HG03442 (cell line): ENCODE measurements at regions not wholly inside any gene's neighbourhood (a gene's known extent, or its start where the extent isn't known, plus 50 kb on each side); places are given as distances from the start of the nearest gene placed in this dataset.

Experiments
- ATAC-seq: cut with Tn5 transposase; IDR thresholded peaks from one replicate; pipeline ENCODE4 v1.9.1; 2021; ENCODE audit warnings: mild to moderate bottlenecking, moderate library complexity; ENCODE audit not compliant: unreplicated experiment

DNA sequence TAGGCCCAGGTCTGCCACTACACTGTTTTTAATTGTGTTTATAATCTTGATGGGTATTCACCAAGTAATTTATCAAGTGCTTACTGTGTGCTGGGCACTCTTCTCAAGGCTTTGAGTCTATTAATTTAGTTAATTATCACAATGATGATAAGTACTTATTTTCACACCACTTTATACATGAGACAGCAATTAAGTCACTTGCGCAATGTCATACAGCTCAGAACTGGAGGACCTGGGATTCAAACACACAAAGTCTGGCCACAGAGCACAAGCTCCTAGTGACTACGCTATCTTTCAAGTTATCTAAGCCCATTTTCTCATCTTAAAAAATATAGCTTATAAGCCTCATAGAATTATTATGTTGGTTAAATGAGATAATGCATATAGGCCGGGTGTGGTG is 85.0 kb downstream of the LLPH start:
- ATAC-seq, result no peak

DNA sequence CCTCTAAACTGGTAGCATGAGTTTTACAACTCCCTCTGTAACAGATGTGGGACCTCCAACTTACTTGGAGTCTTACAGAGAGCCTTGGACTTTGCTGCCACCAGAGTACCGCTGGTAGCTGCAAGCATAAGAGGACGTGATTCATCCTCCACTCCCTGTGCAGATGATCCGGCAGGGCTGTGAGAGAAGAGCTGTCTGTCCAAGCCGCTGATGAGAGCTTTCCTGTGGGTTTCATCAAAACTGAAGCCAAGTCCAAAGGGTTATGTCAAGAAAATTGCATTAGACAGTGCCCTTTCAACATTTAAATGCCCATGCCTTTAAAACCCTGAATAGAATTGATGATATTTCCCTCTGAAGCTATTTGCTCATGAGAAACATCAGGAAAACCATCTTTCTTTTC is 85.8 kb downstream of the LLPH start:
- ATAC-seq, result no peak

- ATAC-seq, result no peak
Observed at GRCh38 chr12:66043035-66043434, 87.5 kb downstream of the LLPH start.

DNA sequence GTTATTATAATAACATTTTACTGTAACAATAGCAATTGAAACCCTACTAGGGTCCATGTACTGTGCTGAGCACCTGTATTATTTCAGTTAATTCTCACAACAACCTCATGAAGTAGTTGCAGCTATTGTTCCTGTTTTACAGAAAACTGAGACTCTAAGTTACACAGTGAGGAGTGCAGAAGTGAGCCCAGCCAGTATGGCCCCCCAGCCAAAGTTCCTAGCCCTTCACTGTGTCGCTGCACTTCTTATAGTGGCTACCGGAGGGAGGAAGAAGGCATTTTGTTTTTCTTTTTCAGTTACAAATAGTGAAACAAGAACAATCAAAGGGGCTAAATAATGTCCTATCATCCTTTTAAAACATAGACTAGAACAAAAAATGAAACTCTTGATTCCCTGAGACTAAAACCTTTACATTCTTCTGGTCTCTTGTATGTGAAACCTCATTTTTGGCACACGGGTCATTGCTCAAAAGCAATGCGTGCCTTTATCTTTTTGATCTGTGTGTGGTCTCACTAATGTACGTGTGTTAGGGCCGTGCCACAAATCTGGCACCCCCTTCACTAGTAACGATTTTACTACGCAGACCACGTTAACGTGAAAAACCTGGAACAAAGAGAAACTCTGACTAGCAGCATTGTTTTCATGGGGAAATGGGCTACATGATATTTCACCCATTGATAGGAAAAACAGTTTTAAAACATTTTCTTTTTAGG is 88.7 kb downstream of the LLPH start:
- ATAC-seq, result no peak

- no peak for ATAC-seq
Observed at GRCh38 chr12:66036317-66036716, 94.2 kb downstream of the LLPH start.

DNA sequence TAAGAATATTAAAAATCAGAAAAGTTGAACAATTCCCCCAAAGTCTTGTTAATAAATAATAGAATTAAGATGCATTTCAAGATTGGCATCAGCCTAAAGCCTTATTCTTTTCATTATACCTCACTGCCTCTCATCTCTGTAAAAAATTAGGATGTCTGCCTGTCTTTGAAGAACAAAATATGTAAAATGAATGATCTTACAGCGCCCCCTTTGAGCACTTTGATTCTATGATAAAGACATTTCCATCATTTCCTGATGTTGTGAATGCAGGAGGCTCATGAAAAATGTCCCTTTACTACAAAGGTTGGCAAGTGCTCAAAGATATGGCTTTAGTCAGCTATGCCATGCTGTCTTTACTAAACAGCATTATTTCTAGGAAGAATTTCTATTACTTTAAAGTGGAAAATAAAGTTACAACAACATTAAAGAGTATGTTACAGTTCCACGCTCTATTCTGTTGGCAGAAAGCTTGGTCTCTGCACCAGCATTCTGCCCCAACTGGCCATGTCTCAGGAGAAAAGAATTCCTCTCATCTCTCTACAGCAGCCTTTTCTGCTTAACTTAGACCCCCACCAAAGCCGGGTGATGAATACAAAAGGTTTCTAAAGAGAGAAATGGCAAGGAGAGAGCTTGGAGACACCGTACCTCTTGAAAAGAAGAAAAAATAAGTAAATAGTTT is 95.1 kb downstream of the LLPH start:
- ATAC-seq, result no peak

DNA sequence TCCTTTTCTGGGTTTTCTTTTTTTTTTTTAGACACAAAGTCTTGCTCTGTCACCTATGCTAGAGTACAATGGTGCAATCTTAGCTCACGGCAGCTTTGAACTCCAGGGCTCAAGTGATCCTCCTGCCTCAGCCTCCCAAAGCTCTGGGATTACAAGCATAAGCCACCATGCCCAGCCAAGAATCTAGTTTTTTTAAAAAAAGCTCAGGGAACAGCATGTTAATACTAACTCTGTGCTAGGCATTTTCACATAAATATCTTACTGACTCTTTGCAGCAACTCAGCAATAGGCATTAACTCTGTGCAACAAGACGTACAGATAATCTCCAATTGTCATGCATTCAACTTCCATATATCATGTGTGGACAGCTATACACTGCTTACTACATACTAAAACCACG is 97.4 kb downstream of the LLPH start:
- ATAC-seq, result no peak

DNA sequence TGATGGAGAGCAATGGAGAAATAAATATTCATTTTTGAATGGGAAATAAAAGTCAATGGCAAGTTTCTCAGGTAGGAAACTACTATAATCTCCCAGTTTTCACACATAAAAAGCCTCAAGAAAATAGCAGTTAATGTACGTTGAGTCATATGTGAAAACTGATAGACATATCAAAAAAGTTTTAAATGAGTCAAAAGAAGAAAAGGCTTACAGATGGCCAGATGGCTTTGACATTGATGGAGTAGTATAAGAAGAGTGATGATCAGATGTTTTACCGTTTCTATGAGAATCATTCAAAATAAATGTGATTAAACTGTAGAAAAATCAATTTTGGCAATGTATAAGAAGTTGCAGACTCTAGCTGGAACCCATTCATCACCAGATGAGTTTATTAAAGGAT is 97.8 kb downstream of the LLPH start:
- ATAC-seq, result no peak

GRCh38 chr12:66030217-66030781 is 100.3 kb downstream of the LLPH start:
- no peak for ATAC-seq

- ATAC-seq, result no peak
Observed at GRCh38 chr12:66028390-66028789, 102.2 kb downstream of the LLPH start.

DNA sequence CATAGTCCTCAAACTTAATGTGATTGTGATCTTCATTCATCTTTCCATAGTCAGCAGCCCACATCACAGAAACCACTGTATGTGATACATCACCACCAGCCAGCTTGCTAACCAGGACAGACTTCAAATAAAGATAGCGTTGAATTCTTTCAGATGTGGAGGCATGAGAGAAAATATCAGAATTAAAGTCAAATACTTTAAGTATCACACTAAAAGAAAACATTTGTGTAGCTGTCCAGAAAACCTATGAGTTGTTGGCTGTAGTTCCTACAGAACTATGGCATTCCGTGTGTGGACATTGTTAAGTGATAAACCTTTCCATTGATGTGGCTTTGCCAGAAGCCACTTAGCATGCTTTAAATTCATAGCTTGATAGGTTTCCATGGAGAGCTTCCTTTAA is 105.1 kb downstream of the LLPH start:
- ATAC-seq, result no peak

GRCh38 chr12:66024949-66025348 is 105.6 kb downstream of the LLPH start:
- no peak for ATAC-seq

GRCh38 chr12:66020481-66020880 is 110.1 kb downstream of the LLPH start:
- ATAC-seq, result no peak

DNA sequence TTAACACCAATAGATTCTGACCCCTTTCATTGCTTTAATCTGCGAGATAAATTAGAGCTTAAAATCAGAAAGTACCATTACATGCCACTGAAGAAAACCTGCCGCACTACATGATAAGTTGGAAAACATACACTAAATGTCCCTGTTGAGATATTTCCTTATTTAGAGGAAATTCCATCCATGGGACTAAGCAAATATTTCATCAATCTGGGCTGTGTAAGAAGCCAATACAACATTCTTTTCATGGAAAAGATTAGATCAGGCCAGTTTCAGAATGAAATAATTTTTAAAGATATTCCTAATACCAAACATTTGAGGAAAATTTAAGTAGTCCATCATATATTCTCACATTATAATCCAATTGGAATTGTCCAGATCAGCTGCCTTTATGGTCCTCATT is 112.8 kb downstream of the LLPH start:
- no peak for ATAC-seq
